IMR-90 (cell line): ENCODE measurements at regions not wholly inside any gene's neighbourhood (a gene's known extent, or its start where the extent isn't known, plus 50 kb on each side); places are given as distances from the start of the nearest gene placed in this dataset.

Experiments
- ATAC-seq: fragments of 200-7000 bp; cut with Tn5 transposase; 2 replicates; pipeline ENCODE4 v1.9.1; 2020; ENCODE audit warnings: low read depth, mild to moderate bottlenecking, moderate library complexity
- BruUV-seq: library from RNA; stranded (reverse); fragments of 400-500 nt; replicated peaks from 2 replicates; lab custom pipeline; 2021; lab: Mats Ljungman, UMichigan
- CTCF ChIA-PET: fragments of 300-600 bp; formaldehyde crosslinking; extraction: SDS; loops from one replicate; lab custom pipeline; 2021; ENCODE audit warnings: antibody characterized with exemption; lab: Yijun Ruan, JAX
- POLR2A ChIA-PET: fragments of 300-600 bp; sonication (Branson Sonifier 250); formaldehyde crosslinking; loops from one replicate; lab custom pipeline; 2022; ENCODE audit warnings: antibody characterized with exemption; ENCODE audit not compliant: unreplicated experiment; lab: Charles Lee
- DNase-seq: peaks from one replicate; pipeline ENCODE4 v3.0.0; 2013
- H2AFZ ChIP-seq: replicated peaks from 2 replicates; pipeline ENCODE3; 2013; ENCODE audit warnings: low read length, mild to moderate bottlenecking; ENCODE audit not compliant: poor library complexity
- H2AK5ac ChIP-seq: 2 replicates; pipeline ENCODE4 v1.6.1; 2013; ENCODE audit warnings: low read depth, low read length, inconsistent platforms
- H2AK9ac ChIP-seq: replicated peaks from 2 replicates; pipeline ENCODE3; 2013; ENCODE audit warnings: mild to moderate bottlenecking, low read depth, low read length, moderate library complexity; ENCODE audit not compliant: poor library complexity
- H2BK120ac ChIP-seq: 2 replicates; pipeline ENCODE4 v1.6.1; 2013; ENCODE audit warnings: low read depth, low read length, inconsistent platforms
- H2BK15ac ChIP-seq: 3 replicates; pipeline ENCODE4 v1.6.1; 2013; ENCODE audit warnings: low read depth, low read length, inconsistent platforms
- H2BK20ac ChIP-seq: 2 replicates; pipeline ENCODE4 v1.6.1; 2013; ENCODE audit warnings: low read depth, mild to moderate bottlenecking, inconsistent platforms, low read length, moderate library complexity
- H2BK5ac ChIP-seq: 2 replicates; pipeline ENCODE4 v1.6.1; 2013; ENCODE audit warnings: mild to moderate bottlenecking, low read depth, low read length, inconsistent platforms; ENCODE audit not compliant: poor library complexity, severe bottlenecking
- H3K14ac ChIP-seq: replicated peaks from 2 replicates; pipeline ENCODE4 v1.6.1; 2013; ENCODE audit warnings: low read depth, low read length, inconsistent platforms
- H3K18ac ChIP-seq: 2 replicates; pipeline ENCODE4 v1.6.1; 2013; ENCODE audit warnings: low read depth, low read length, control low read depth
- H3K23ac ChIP-seq: 2 replicates; pipeline ENCODE4 v1.6.1; 2013; ENCODE audit warnings: low read depth, low read length, inconsistent platforms
- H3K27ac ChIP-seq: 2 replicates; pipeline ENCODE4 v1.5.1; 2013; ENCODE audit warnings: mild to moderate bottlenecking, control low read depth, low read length; ENCODE audit not compliant: insufficient read depth
- H3K27me3 ChIP-seq: 2 replicates; pipeline ENCODE4 v1.6.1; 2013; ENCODE audit warnings: low read length; ENCODE audit not compliant: control insufficient read depth, insufficient read depth
- H3K36me3 ChIP-seq: 2 replicates; pipeline ENCODE4 v1.6.1; 2013; ENCODE audit warnings: low read length, mixed read lengths; ENCODE audit not compliant: control insufficient read depth, insufficient read depth
- H3K4ac ChIP-seq: 2 replicates; pipeline ENCODE4 v1.6.1; 2013; ENCODE audit warnings: low read depth, low read length, inconsistent platforms
- H3K4me1 ChIP-seq: 2 replicates; pipeline ENCODE4 v1.6.1; 2013; ENCODE audit warnings: low read length, mixed read lengths; ENCODE audit not compliant: control insufficient read depth, insufficient read depth
- H3K4me2 ChIP-seq: 2 replicates; pipeline ENCODE4 v1.6.1; 2013; ENCODE audit warnings: low read depth, mild to moderate bottlenecking, control low read depth, low read length, moderate library complexity
- H3K4me3 ChIP-seq: 2 replicates; pipeline ENCODE4 v1.5.1; 2013; ENCODE audit warnings: low read depth, mild to moderate bottlenecking, control low read depth, low read length, moderate library complexity; ENCODE audit not compliant: insufficient read depth
- H3K56ac ChIP-seq: 2 replicates; pipeline ENCODE4 v1.6.1; 2013; ENCODE audit warnings: low read length, inconsistent platforms; ENCODE audit not compliant: insufficient read depth; ENCODE audit errors: extremely low read depth
- H3K79me1 ChIP-seq, 2 experiments: 2 replicates each; pipeline ENCODE4 v1.6.1; 2013; ENCODE audit warnings: low read length in 2 of 2, inconsistent platforms in 1 of 2, low read depth in 1 of 2
- H3K9ac ChIP-seq: 2 replicates; pipeline ENCODE4 v1.6.1; 2013; ENCODE audit warnings: low read depth, low read length, control low read depth
- H3K9me1 ChIP-seq: 2 replicates; pipeline ENCODE4 v1.6.1; 2013; ENCODE audit warnings: low read length, inconsistent platforms; ENCODE audit not compliant: insufficient read depth
- H3K9me3 ChIP-seq: 2 replicates; pipeline ENCODE4 v1.6.1; 2013; ENCODE audit warnings: low read length; ENCODE audit not compliant: control insufficient read depth, insufficient read depth
- H4K20me1 ChIP-seq: 2 replicates; pipeline ENCODE4 v1.6.1; 2013; ENCODE audit warnings: low read length, inconsistent platforms; ENCODE audit not compliant: insufficient read depth
- H4K5ac ChIP-seq: 2 replicates; pipeline ENCODE4 v1.6.1; 2013; ENCODE audit warnings: mild to moderate bottlenecking, low read depth, low read length, control low read depth
- H4K8ac ChIP-seq, 2 experiments: 2 replicates each; pipeline ENCODE4 v1.6.1; 2013; ENCODE audit warnings: low read depth in 2 of 2, low read length in 2 of 2, control low read depth in 1 of 2, inconsistent platforms in 1 of 2
- H4K91ac ChIP-seq: 2 replicates; pipeline ENCODE4 v1.6.1; 2013; ENCODE audit warnings: low read depth, low read length, inconsistent platforms; ENCODE audit not compliant: insufficient read depth
- CEBPB ChIP-seq: IDR thresholded peaks from 2 replicates; pipeline ENCODE4 v1.6.1; 2012; ENCODE audit warnings: low read depth, low read length, improper control_type of control experiment
- MAZ ChIP-seq: IDR thresholded peaks from 2 replicates; pipeline ENCODE4 v1.6.1; 2012; ENCODE audit warnings: low read depth, mild to moderate bottlenecking, low read length, improper control_type of control experiment, moderate library complexity, borderline replicate concordance
- NFE2L2 ChIP-seq: fragments of 150-350 bp; IDR thresholded peaks from 2 replicates; pipeline ENCODE4 v1.6.1; 2016; ENCODE audit warnings: low read depth, mild to moderate bottlenecking, low read length
- RAD21 ChIP-seq: IDR thresholded peaks from 2 replicates; pipeline ENCODE4 v1.6.1; 2012; ENCODE audit warnings: low read length, improper control_type of control experiment
- WGBS, 2 experiments: methylation state at CpG; one replicate each; pipeline versions ENCODE4 v1.1.5 to v1.1.7; 2013; ENCODE audit warnings: missing lambda C conversion rate in 2 of 2; ENCODE audit not compliant: insufficient read length in 1 of 2; ENCODE audit errors: extremely low coverage in 2 of 2; 5-methylcytosine and 5-hydroxymethylcytosine counted together
- dilution Hi-C: fragments of 300-500 bp; cut with HindIII; formaldehyde crosslinking; loops from one replicate; pipeline ENCODE4 v1.14.3; 2018; ENCODE audit warnings: low sequenced_read_pairs; ENCODE audit not compliant: unreplicated experiment
- in situ Hi-C: fragments of 300-500 bp; cut with MboI; formaldehyde crosslinking; loops from 3 replicates; pipeline ENCODE4 v1.14.3; 2019; ENCODE audit warnings: low sequenced_read_pairs, inconsistent platforms, mixed read lengths
- intact Hi-C: fragments of 100-400 bp; cut with micrococcal nuclease; formaldehyde crosslinking; loops from 2 replicates; pipeline ENCODE4 v1.10.0; 2022
- TF ChIP-seq, protein P1 (sequence below): conservative IDR thresholded peaks from 2 replicates; pipeline ENCODE4 v1.5.1; 2012; ENCODE audit warnings: mild to moderate bottlenecking, low read depth, low read length, improper control_type of control experiment

DNA sequence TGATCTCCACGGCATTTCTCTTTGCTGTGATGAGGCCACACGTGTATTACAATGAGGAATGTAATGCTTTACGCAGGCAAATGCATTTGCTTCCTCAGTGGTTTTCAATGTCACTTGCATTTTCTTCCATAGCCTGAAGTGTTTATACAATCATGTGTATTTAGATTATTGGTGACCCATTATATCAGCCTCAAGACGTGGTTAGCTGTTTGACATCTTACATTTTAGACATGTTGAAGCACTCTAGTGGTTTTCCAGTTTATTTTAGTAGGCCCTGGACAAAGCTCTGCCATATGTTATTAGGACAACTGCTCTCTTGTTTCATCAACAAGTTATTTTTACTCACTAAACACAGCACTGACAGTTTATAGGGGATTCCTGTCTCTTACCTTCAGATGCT is 200.4 kb downstream of the UTRN start:
- Histone ChIP-seq H3K4me2 (no peak overlapping the region; the same call in 1 of the 2 replicates), H3K9me3 (no peaks in the 10 kb centered on the region), H3K9me1 (0 out of 2 replicates have a peak, but pooled peaks cover 3% of the 10 kb centered on the region), H2BK15ac (no peak overlapping the region), H2BK20ac (no peak overlapping the region), H4K8ac (no peak overlapping the region), H3K23ac (no peak overlapping the region), H3K36me3 (peaks cover 9% of the 10 kb centered on the region; the same call in 1 of the 2 replicates), H2AK9ac (no peak overlapping the region), H3K79me1 (no peaks in the 10 kb centered on the region; a peak in 1 of 4 replicates), H4K91ac (no peak overlapping the region), H3K27ac (no peak overlapping the region), H3K4me3 (no peak overlapping the region), H3K27me3 (no peaks in the 10 kb centered on the region), H3K14ac (0 out of 2 replicates have a peak overlapping the region, but pooled peaks have one; percentile 42), H4K20me1 (no peaks in the 10 kb centered on the region), H3K4ac (no peak overlapping the region), H2BK120ac (no peak overlapping the region), H2AFZ (no peak overlapping the region), H3K4me1 (peaks cover 4% of the 10 kb centered on the region), H3K56ac (no peak overlapping the region), H2BK5ac (no peak overlapping the region), H4K5ac (no peak overlapping the region), H3K9ac (no peak overlapping the region), H2AK5ac (no peak overlapping the region), H3K18ac (no peak overlapping the region)
- ATAC-seq, result peak; percentile 72
- WGBS, 2 experiments, result 100% methylated on average over 1 of the region's 4 CpGs; no CpG with 5 or more reads in 1 of the 2 experiments
- in situ Hi-C loops, result no loop called here
- BruUV-seq, result no TSS peak
- dilution Hi-C loops, result no loop called here
- ChIA-PET POLR2A (no interaction called here), CTCF (no interaction called here)
- peak; percentile 78 for DNase-seq
- intact Hi-C loops, result loop anchor here (10.0 kb wide), 1 partner anchor 911 kb away; no protein-coding TSS in a partner anchor
- TF ChIP-seq NFE2L2 (no peak), RAD21 (no peak), CEBPB (no peak), MAZ (no peak)
- TF ChIP-seq, protein P1, sequence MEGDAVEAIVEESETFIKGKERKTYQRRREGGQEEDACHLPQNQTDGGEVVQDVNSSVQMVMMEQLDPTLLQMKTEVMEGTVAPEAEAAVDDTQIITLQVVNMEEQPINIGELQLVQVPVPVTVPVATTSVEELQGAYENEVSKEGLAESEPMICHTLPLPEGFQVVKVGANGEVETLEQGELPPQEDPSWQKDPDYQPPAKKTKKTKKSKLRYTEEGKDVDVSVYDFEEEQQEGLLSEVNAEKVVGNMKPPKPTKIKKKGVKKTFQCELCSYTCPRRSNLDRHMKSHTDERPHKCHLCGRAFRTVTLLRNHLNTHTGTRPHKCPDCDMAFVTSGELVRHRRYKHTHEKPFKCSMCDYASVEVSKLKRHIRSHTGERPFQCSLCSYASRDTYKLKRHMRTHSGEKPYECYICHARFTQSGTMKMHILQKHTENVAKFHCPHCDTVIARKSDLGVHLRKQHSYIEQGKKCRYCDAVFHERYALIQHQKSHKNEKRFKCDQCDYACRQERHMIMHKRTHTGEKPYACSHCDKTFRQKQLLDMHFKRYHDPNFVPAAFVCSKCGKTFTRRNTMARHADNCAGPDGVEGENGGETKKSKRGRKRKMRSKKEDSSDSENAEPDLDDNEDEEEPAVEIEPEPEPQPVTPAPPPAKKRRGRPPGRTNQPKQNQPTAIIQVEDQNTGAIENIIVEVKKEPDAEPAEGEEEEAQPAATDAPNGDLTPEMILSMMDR, result no peak
